Endothelial cell of umbilical vein (primary cell): ENCODE measurements at regions not wholly inside any gene's neighbourhood (a gene's known extent, or its start where the extent isn't known, plus 50 kb on each side); places are given as distances from the start of the nearest gene placed in this dataset.

Experiments
- BruUV-seq: library from RNA; stranded (reverse); fragments of 400-500 nt; replicated peaks from 2 replicates; lab custom pipeline; 2021; lab: Mats Ljungman, UMichigan
- CTCF ChIA-PET: fragments of 300-600, 350-600 bp; sonication (Branson Sonifier 250); formaldehyde crosslinking; loops from one replicate; lab custom pipeline; 2021; ENCODE audit warnings: antibody characterized with exemption, inconsistent platforms; lab: Charles Lee
- POLR2A ChIA-PET: fragments of 300-600, 350-600 bp; sonication (Branson Sonifier 250); formaldehyde crosslinking; loops from one replicate; lab custom pipeline; 2021; ENCODE audit warnings: antibody characterized with exemption, inconsistent platforms; lab: Charles Lee
- DNase-seq: peaks from one replicate; pipeline ENCODE4 v3.0.0-alpha.2; 2011; ENCODE audit warnings: low read depth, low spot score
- FAIRE-seq: peaks from 2 replicates; lab custom pipeline; 2011; peaks lifted over from hg19 to GRCh38; lab: Jason Lieb, UNC
- H2AFZ ChIP-seq: 2 replicates; pipeline ENCODE4 v1.6.0; 2012; ENCODE audit warnings: low read depth, low read length, control low read depth, inconsistent platforms
- H3K27ac ChIP-seq: 2 replicates; pipeline ENCODE4 v1.5.1; 2011; ENCODE audit warnings: low read depth, mild to moderate bottlenecking, control low read depth, low read length, moderate library complexity; ENCODE audit not compliant: insufficient read depth
- H3K27me3 ChIP-seq, 2 experiments: 2 replicates each; pipeline versions ENCODE4 v1.6.0 to v1.6.1; 2011; ENCODE audit warnings: low read length in 2 of 2, mixed read lengths in 1 of 2; ENCODE audit not compliant: control insufficient read depth in 2 of 2, insufficient read depth in 2 of 2
- H3K36me3 ChIP-seq, 2 experiments: 2 replicates in 1 of 2; 3 replicates in 1 of 2; pipeline ENCODE4 v1.5.1; 2011; ENCODE audit warnings: low read length in 2 of 2, mild to moderate bottlenecking in 1 of 2, moderate library complexity in 1 of 2; ENCODE audit not compliant: control insufficient read depth in 2 of 2, insufficient read depth in 2 of 2; ENCODE audit errors: extremely low read depth in 1 of 2
- H3K4me1 ChIP-seq: 3 replicates; pipeline ENCODE4 v1.5.1; 2011; ENCODE audit warnings: mild to moderate bottlenecking, low read length; ENCODE audit not compliant: control insufficient read depth, insufficient read depth; ENCODE audit errors: extremely low read depth
- H3K4me2 ChIP-seq: 2 replicates; pipeline ENCODE4 v1.6.1; 2011; ENCODE audit warnings: low read length, control low read depth, mixed read lengths; ENCODE audit not compliant: insufficient read depth
- H3K4me3 ChIP-seq, 3 experiments: fragments of 200-600 bp in 1 of 3; sonication (generic), shearing (Covaris generic) in 1 of 3; replicated peaks in 1 of 3; 2 replicates each; pipeline ENCODE4 v1.5.1; 2011 to 2016; ENCODE audit warnings: control low read depth in 3 of 3, low read length in 3 of 3, mild to moderate bottlenecking in 2 of 3, inconsistent platforms in 1 of 3, low read depth in 1 of 3, moderate library complexity in 1 of 3; ENCODE audit not compliant: insufficient read depth in 1 of 3
- H3K79me2 ChIP-seq: 2 replicates; pipeline ENCODE4 v1.6.0; 2012; ENCODE audit warnings: low read length, inconsistent platforms; ENCODE audit not compliant: control insufficient read depth, insufficient read depth
- H3K9ac ChIP-seq: replicated peaks from 2 replicates; pipeline ENCODE3; 2011; ENCODE audit warnings: low read length, control low read depth; ENCODE audit not compliant: insufficient read depth; ENCODE audit errors: extremely low read depth
- H3K9me1 ChIP-seq: replicated peaks from 3 replicates; pipeline ENCODE4 v1.6.0; 2011; ENCODE audit warnings: mild to moderate bottlenecking, low read length; ENCODE audit not compliant: control insufficient read depth, insufficient read depth; ENCODE audit errors: extremely low read depth
- H3K9me3 ChIP-seq: replicated peaks from 2 replicates; pipeline ENCODE4 v1.5.1; 2012; ENCODE audit warnings: low read length, inconsistent platforms; ENCODE audit not compliant: control insufficient read depth, insufficient read depth
- H4K20me1 ChIP-seq: replicated peaks from 2 replicates; pipeline ENCODE3; 2011; ENCODE audit warnings: mild to moderate bottlenecking, low read length; ENCODE audit not compliant: control insufficient read depth, insufficient read depth; ENCODE audit errors: extremely low read depth
- CTCF ChIP-seq, 2 donors: IDR thresholded peaks; 1 replicate in 1 of 2; 2 replicates in 1 of 2; pipeline ENCODE4 v1.5.1; 2011; ENCODE audit warnings: low read length in 2 of 2, mild to moderate bottlenecking in 2 of 2, moderate library complexity in 2 of 2, control low read depth in 1 of 2, inconsistent platforms in 1 of 2, low read depth in 1 of 2; ENCODE audit not compliant: insufficient read depth in 1 of 2; ENCODE audit errors: extremely low read depth in 1 of 2
- EZH2 ChIP-seq: IDR thresholded peaks from 2 replicates; pipeline ENCODE4 v1.6.1; 2012; ENCODE audit warnings: borderline replicate concordance, low read depth, mild to moderate bottlenecking, moderate library complexity, low read length, inconsistent platforms; ENCODE audit not compliant: severe bottlenecking
- FOS ChIP-seq: IDR thresholded peaks from 2 replicates; pipeline ENCODE4 v1.6.1; 2011; ENCODE audit warnings: mild to moderate bottlenecking, low read length, moderate library complexity, borderline replicate concordance; ENCODE audit not compliant: insufficient read depth
- GATA2 ChIP-seq: IDR thresholded peaks from 2 replicates; pipeline ENCODE4 v1.7.0; 2011; ENCODE audit warnings: low read depth, mild to moderate bottlenecking, moderate library complexity, mixed read lengths, low read length; ENCODE audit not compliant: insufficient read length, insufficient read depth
- JUN ChIP-seq: IDR thresholded peaks from 2 replicates; pipeline ENCODE4 v1.6.1; 2011; ENCODE audit warnings: borderline replicate concordance, low read depth; ENCODE audit not compliant: insufficient read length, insufficient read depth
- MYC ChIP-seq: IDR thresholded peaks from one replicate; pipeline ENCODE4 v1.6.1; 2011; ENCODE audit warnings: mild to moderate bottlenecking, low read depth, low read length
- POLR2A ChIP-seq: IDR thresholded peaks from 2 replicates; pipeline ENCODE4 v1.6.1; 2012; ENCODE audit warnings: low read depth, mild to moderate bottlenecking, control low read depth, low read length
- POLR2AphosphoS5 ChIP-seq: IDR thresholded peaks from 2 replicates; pipeline ENCODE4 v1.6.1; 2012; ENCODE audit warnings: low read depth, mild to moderate bottlenecking, control low read depth, low read length, moderate library complexity; ENCODE audit not compliant: insufficient read depth
- dilution Hi-C: fragments of 300-500 bp; cut with MboI; formaldehyde crosslinking; loops from one replicate; pipeline ENCODE4 v1.15.0; 2019; ENCODE audit warnings: low sequenced_read_pairs; ENCODE audit not compliant: extremely low pct_ligation_motif_present
- intact Hi-C: fragments of 100-400 bp; cut with micrococcal nuclease; formaldehyde crosslinking; loops from one replicate; pipeline ENCODE4 v1.10.0; 2022
- TF ChIP-seq, protein P1 (sequence below): IDR thresholded peaks from 2 replicates; pipeline ENCODE4 v1.6.1; 2011; ENCODE audit not compliant: insufficient read depth, insufficient read length

- Histone ChIP-seq H3K9me3 (no peaks in the 10 kb centered on the region), H4K20me1 (no peaks in the 10 kb centered on the region), H3K4me1 (no peaks in the 10 kb centered on the region), H3K27me3 (no peaks in the 10 kb centered on the region), H3K79me2 (no peaks in the 10 kb centered on the region), H3K36me3 (no peaks in the 10 kb centered on the region), H3K4me2 (no peak overlapping the region), H3K27ac (no peak overlapping the region), H3K4me3 (no peak overlapping the region), H3K9me1 (no peaks in the 10 kb centered on the region), H2AFZ (no peak overlapping the region), H3K9ac (no peak overlapping the region)
- no peak for DNase-seq
- CTCF ChIA-PET, result no interaction called here
- no TSS peak for BruUV-seq
- POLR2A ChIA-PET, result no interaction called here
- TF ChIP-seq CTCF (IDR thresholded peaks at IDR 0.05; ENCODE audit: extremely low read depth in 1 of 2, insufficient read depth in 1 of 2, low read depth in 1 of 2, low read length in 2 of 2) (no peak), POLR2A (no peak), POLR2AphosphoS5 (no peak), GATA2 (no peak), JUN (no peak), EZH2 (no peak), FOS (no peak), MYC (no peak)
- TF ChIP-seq, protein P1, sequence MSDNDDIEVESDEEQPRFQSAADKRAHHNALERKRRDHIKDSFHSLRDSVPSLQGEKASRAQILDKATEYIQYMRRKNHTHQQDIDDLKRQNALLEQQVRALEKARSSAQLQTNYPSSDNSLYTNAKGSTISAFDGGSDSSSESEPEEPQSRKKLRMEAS, result no peak
- FAIRE-seq, result no peak
- dilution Hi-C loops, result no loop called here
- intact Hi-C loops, result no loop called here
These were observed 413.4 kb upstream of the PCDH9 start for GRCh38 chr13:67643516-67644055.
